Stimulated activated CD8-positive, alpha-beta memory T cell treated with anti-CD3 and anti-CD28 coated beads, Interleukin-7, amount 100 ng/mL, for 24 hours (primary cell): ENCODE measurements at regions not wholly inside any gene's neighbourhood (a gene's known extent, or its start where the extent isn't known, plus 50 kb on each side); places are given as distances from the start of the nearest gene placed in this dataset.
"Not testable (repeated sequence)": the region's sequence is repeated elsewhere in the genome, so short reads cannot be mapped to it uniquely, and the experiment has no call there.

Experiments used
- DNase-seq: peaks from one replicate; pipeline ENCODE4 v3.0.0-alpha.2; 2020; ENCODE audit warnings: low read depth

DNA sequence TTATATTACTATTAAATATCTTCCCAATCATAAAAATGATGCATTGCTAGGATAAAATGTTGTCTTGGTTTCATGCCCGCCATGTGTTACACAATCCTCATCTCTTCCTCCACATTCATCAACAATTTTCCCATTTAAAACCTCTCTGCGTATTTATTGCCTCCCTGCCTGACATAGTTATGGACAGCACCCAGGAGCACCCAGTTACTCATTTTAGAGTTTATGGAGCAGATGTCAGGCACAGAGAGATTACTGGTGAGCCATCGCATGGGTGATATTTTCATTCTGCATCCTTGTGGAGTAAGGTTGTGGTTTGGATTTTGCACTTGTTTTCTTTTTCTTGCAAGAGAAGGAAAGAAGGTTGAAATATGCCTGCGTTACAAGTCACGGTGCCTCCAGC, 116.7 kb upstream of the NPAS2 start:
- DNase-seq: no peak

DNA sequence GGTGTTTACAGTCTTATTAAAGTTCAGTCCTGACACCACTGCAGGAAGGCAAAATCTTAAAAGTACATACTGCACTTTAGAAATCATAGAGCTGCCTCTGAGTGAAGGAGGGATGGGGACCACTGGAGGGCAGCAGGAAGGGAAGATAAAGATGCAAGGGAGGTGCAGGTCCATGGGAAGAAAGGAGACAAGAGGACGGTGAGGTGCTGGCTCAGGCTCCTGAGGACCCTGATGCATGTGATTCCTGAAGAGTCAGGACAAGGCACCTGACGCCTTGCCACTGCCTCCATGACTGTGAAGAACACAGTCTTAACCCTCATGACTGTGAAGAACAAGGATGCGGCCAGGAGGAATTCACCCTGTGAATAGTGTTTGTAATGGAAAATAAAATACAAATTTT, 116.2 kb upstream of the NPAS2 start:
- no peak for DNase-seq

DNA sequence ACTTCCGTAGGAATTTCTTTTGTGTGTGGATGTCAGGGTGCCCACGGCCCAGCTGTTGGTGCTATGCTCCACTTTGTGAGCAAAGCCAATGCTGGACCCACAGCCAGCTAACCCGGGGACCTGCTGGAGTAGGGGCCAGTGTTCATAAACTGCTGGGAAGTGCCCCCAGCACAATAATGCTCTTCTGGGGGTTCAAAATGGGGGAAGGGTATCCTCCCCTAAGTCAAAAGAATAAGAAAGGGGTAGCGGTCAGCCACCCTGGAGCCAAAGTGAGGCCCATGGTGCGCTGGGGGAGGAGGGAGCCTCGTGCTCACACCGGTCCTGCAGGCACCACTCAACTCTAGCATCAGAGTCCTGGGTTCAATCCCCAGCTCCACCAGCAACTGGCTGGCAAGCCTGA, 115.8 kb upstream of the NPAS2 start:
- DNase-seq: no peak

DNA sequence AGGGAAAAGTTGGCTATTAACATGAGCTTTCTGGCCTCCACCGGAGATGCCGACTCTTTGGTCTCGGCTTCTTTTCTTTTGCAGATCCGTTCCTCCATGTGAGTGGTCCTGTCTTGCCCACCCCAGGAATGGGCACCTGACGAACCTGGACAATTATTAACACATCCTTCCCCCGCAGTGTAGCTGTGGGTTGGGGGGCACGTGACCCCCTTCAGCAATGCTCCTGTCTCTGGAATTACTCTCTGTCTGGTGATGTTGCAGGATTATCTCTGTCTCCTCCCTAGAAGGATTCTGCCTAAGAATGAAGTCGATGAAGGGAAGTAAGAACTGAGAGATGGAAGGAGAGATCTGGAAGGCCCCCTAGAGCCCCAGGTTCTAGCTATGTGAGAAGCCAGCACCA, 115.2 kb upstream of the NPAS2 start:
- no peak for DNase-seq

DNA sequence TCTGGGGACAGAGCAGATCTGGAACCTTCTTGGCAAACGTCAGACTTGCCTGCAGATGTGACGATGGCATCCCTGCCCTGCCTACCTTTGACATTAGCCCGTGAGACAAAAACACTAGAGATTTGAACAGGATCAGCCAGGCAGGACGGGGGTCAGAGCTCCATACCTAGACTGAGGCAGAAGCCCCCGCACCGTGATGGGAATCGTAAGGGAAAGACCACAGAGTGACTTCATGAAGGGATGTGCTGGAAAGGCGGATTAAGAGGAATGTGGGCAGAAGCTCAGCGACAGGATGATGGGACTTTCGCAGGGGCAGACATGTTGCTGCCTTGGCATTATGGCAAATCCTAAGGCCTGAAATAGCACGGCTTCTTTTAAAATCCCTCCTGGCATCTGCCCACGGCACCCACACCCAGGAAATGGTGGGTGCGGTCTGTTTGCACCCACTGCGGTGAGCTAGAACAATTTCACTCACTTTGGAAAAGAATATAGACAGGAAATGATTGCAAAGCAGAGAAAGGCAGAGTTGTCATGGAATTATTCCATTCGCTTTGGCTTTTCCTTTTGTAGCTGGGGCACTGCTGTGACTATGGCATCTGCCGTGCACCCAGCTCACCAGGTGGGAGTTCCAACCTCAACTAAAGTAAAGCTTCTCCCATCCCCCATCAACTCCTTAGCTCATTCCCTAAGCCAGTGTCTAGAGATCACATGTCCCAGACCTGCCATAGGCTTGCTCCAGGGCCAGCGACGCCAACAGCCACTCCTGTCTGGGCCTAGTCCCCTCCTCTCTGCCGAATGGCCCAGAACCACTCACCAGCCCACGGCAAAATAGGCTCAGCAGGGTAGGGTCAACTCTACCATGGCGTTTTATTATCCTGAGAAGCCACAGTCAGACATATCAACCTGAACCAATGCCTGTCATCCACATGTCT, 112.7 kb upstream of the NPAS2 start:
- no peak for DNase-seq

DNA sequence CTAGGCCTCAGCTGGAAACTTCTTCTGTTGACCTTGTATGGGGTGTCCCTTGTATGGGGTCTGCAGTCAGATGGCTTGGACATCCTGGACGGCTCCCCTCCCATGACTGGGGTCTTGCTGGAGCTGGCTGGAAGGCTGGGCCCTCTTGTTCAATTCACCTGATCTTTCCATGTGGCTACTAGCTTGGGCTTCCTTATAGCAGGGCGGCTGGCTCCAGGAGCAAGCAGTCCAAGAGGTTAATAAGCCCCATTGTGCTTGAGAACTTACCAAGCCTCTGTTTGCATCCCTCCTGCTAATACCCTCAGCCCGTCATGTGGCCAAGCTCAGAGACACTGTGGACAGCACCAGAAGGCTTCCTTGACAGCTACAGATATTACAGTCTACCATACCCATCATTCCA, 111.6 kb upstream of the NPAS2 start:
- no peak for DNase-seq

DNA sequence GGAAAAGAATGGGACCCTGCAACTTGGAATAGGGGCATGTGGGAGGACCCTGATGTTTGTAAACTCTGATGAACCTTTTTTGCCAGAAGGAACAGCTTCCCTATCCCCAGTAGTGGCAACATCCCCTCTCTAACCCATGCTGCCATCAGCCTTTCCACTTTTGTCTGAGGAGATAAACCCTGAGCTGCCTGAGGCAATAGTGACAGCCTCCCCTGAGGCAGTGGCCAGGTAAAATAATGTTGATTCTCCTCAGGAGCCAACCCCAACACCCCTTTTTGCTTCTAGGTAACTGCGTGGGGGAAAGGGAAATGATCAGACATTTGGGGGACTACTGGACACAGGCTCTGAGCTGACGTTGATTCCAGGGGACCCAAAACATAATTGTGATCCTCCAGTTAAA, 106.8 kb upstream of the NPAS2 start:
- no peak for DNase-seq

DNA sequence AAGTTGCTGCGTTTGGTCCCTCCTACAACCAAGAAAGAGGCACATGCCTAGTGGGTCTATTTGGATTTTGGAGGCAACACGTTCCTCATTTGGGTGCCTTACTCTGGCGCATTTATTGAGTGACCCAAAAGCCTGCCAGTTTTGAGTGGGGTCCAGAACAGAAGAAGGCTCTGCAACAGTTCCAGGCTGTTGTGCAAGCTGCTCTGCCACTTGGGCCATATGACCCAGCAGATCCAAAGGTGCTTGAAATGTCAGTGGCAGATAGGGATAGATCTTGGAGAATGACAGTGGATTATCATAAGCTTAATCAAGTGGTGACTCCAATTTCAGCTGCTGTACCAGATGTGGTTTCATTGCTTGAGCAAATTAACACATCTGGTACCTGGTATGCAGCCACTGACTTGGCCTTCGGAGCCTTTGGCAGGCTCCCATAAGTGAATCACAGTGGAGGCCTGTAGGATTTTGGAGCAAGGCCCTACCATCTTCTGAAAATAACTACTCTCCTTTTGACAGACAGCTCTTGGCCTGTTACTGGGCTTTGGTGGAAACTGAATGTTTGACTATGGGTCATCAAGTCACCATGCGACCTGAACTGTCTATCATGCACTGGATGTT, 105.4 kb upstream of the NPAS2 start:
- not testable (repeated sequence) for DNase-seq

DNA sequence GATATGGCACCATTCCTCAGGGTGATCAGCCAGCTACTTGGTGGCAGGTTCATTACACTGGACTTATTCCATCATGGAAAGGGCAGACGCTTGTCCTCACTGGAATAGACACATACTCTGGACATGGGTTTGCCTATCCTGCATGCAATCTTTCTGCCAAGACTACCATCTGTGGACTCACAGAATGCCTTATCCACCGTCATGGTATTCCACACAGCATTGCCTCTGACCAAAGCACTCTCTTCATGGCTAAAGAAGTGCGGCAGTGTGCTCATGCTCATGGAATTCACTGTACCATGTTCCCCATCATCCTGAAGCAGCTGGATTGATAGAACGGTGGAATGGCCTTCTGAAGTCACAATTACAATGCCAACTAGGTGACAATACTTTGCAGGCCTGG, 104.1 kb upstream of the NPAS2 start:
- not testable (repeated sequence) for DNase-seq

DNA sequence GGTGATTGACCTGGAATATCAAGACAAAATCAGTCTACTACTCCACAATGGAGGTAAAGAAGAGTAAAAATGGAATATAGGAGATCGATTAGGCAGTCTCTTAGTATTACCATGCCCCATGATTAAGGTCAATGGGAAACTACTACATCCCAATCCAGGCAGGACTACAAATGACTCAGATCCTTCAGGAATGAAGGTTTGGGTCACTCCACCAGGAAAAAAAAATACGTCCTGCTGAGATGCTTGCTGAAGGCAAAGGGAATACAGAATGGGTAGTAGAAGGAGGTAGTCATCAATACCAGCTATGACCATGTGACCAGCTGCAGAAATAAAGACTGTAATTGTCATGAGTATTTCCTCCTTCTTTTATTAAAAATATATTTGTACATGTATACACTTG, 103.4 kb upstream of the NPAS2 start:
- DNase-seq: no peak

DNA sequence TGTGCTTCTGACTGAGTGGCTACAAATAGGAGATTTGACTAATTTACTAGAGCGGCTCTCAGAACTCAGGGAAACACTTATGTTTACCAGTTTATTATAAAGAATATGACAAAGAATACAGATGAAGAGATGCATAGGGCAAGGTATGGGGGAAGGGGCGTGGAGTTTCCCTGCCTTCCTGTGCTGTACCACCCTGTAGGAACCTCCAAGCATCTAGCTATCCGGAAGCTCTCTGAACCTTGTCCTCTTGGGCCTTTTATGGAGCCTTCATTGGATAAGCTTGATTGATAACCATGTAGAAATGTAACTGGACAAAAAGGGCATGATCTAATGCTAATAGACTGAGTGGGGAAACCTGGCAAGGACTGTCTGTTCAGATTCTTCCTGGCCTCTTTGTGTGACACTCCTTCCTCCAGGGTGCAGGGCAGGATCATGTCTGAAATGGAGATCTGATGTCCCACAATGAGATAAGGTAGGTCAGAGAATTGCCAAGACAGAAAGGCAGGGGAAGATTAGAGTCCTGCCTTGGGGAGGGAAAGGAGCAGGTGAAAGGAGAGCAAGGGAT, 101.8 kb upstream of the NPAS2 start:
- no peak for DNase-seq

DNA sequence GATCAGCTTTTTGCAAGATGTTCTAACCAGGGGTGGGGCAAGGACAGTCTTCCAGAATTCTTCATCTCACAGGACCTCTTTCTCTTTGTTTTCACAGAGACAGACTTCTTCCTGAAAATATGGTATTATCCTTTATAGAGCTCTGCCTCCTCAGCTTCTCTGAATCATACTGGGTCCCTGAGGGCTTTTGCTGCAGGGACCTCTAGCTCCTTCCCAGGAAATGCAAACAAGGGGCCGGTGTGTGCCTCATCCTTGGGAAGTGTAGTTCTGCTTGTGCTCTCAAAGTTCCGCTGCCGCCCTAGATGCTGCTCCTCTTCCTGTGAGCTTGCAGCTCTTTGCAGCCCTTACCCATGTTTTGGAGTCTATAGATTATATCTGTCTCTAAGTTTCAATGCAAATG, 99.5 kb upstream of the NPAS2 start:
- no peak for DNase-seq

DNA sequence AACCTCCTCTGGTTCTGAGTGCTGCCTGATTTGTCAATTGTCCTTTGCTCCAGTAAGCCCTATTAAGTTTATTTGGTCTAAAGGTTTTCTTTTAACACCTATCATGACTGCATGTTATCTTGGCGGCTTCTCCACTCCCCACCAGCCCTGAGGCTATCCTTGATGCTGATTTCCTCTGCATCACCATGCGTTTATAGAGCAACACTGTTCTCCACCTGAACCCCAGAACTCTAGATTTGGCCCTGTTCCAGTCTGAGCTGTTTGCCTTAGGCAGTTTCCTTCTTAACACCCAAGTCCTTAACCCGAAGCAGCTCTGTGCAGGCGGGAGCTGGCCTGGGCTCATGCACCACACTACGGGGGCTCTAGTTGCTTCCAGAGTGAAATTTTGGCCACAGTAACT, 98.2 kb upstream of the NPAS2 start:
- no peak for DNase-seq

DNA sequence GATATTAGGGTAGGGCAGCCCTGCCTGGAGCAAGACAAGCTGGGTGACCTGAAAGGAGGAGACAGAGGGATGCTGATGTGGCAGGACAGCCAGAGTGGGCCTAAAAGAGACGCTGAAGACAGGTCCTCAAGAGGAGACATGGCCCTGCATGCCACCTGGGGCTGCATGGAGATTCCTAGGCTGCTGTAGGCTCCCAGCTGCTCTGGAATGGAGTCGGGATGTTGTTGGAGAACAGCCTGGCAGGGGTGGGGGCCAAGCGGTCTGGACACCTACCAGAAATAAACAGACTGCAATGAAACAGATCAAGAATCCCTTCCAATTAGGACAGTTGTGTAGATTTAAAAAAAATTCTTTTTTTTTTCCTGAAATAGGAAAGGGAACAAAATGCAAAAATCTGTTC, 97.8 kb upstream of the NPAS2 start:
- DNase-seq: no peak

DNA sequence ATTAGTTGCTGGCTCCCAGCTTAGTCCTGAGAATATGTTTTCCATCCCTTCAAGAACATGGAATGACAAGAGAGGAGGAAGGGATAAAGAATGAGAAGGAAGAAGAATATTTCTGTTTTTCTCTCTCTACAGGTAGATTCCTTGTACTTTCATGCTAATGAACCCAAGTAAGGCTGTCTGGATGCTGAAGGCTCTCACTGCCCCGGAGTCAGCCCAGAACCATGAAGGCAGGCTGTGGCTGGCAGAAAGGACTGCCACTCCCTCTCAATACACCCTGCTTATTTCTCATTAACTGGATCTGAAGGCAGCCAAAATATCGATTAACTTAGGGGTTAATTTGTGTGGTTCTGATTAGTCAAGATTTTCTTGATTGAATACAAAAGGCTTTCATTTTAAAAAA, 93.1 kb upstream of the NPAS2 start:
- no peak for DNase-seq

DNA sequence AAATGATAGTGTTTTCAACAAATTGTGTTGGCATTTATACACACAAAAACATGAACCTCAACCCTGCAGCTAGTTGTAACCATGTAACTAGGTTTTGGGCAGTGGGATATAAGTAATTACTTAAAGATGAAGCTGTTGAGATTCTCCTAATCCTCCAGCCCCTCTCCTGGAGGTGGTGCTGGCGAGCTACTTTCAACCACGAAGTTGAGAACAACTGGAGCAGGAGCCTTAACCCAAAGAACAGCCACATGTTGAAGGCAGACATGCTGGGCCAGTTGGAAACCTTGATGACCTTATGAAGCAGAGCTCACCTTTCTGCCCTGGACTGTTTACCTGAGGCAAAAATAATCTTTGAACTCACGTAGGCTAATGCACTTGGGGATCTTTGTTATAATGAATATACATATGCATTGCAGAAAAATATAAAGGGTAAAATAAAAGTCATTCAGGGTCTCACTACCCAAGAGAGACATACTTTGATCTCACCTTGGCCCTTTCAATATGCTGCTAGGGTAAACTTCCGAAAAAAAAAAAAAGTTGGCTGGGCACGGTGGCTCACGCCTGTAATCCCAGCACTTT, 89.6 kb upstream of the NPAS2 start:
- DNase-seq: peak; percentile 12

DNA sequence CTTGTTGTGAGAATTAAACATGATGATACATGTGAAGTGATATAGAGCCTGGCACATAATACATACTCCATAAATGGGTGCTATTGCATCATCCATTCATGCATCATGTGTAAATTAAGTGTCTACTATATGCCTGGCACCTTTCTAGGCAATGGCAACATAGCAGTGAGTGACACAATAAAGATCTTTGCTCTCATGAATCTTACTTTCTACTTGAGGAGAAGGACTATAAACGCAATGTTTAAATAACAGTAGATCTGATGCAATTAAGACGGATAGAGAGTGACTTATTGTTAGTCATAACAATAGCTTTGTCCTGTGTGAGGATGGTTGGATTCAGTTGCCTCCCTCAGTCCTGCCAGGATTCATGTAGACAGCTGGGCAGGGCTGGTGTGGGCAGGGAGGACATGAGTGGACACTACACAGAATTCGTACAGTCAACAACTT, 88.4 kb upstream of the NPAS2 start:
- no peak for DNase-seq

DNA sequence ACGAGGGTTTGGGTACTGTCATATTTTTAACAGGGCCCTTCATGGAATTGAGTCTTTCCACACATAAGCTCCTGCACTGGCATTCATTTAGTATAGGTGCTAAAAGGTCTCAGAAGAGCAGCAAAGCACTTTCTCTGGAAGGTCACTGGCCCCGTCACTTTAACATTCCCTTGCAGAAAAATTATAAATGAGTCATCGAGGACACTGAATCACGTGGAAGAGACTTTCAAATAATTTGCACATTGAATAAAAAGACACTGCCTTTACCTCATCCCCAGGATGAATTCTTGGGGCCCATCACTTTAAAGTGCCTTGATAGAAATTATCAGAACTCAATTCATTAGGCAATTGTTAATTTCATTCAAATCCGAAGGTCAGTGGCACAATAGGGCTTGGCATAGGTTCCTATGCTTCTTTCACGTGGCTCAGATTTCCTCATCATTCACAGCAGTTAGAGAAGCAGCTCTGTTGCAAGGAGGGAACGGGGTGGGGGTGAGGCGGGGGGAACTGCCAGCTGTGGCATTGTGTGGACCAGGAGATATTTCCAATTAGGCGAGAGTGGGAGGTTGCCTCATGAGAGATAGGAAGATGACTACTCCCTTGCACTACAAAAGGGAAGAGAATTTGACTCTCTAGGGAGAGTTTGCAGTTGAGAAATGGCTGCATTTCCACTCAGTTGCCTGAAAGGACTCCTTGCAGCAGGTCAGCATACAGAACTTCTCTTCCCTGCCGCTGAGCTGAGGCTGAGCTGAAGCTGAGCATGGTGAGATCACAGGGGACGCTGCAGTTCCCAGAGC, 86.3 kb upstream of the NPAS2 start:
- DNase-seq: no peak

DNA sequence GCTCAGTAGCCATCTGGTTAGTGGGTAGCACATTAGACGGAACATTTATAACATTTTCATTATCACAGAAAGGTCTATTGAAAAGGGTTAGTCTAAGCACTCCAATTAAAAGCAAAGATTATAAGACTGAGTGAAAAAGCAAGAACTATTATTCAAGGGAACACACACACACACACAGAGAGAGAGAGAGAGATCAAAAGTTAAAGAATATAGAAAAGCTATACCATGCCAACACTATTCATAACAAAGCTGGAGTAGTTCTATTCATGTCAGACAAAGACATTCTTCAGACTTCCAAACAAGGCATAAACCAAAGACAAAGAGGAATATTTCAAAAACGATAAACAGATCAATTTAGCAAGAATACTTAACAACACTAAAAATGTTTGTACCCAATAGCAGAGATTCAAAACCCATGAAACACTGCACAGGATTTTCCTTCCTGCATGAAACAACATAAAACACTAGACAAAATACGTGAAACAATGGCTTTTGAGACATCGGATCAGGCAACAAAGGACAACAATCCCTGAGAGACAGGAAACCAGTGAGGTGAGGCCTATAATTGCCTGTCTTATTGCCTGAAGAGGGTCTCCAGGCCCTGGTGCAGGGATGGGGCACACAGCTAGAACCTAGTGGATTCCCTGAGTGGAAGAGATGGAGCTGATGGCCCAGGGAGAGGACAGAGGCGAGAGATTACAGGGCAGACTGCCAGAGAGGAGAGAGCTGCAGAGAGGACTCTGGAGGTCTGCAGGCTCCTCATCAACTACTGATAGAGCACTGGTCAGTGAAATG, 83.6 kb upstream of the NPAS2 start:
- DNase-seq: no peak

DNA sequence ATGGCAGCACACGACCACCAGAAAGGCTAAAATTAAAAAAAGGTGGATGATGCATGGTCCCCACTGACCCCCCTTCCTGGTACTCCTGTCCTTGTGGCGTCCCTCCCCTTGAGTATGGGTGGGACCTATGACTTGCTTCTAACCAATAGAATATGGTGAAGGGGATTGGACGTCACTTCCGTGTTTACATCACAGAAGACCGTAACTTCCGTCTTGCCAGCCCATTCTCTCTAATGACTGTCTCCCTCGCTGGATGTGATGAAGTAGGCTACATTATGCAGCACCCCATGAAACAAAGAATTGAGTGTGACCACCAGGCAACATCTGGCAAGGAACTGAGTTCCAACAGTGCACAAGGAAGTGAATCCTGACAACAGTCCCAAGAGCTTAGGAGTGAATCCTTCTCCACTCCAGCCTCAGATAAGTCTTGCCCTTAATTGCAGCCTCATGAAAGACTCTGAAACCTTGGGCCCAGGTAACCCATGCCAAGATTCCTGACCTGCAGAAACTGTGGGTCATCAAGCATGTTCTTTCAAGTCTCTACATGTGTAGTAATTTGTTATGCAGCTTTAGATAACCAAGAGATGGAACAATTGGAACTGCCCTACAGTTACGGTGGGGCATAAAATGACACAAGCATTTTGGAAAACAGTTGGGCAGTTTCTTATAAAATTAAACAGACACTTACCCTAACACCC, 80.1 kb upstream of the NPAS2 start:
- DNase-seq: no peak

DNA sequence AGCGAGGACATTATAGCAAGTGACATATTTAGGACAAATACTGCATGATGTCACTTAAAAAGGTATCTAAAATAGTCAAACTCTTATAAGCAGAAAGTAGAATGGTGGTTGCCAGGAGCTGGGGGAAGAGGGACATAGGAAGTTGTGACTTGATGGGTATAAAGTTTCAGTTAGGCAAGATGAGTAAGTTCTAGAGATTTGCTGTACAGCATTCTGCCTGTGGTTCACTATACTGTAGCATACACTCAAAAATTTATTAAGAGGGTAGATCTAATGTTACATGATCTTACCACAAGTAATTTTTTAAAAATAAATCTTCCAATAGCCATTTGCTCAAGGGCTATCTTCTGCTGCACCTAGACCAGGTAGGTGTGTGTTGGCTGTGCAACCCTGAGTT, 78.1 kb upstream of the NPAS2 start:
- DNase-seq: no peak
